PC-3 (cell line): ENCODE measurements at regions not wholly inside any gene's neighbourhood (a gene's known extent, or its start where the extent isn't known, plus 50 kb on each side); places are given as distances from the start of the nearest gene placed in this dataset.

Experiments
- ATAC-seq: fragments of 200-7000 bp; cut with Tn5 transposase; 2 replicates; pipeline ENCODE4 v1.9.1; 2020; ENCODE audit warnings: mild to moderate bottlenecking, moderate library complexity
- BruUV-seq: library from RNA; stranded (reverse); fragments of 400-500 nt; replicated peaks from 2 replicates; lab custom pipeline; 2021; lab: Mats Ljungman, UMichigan
- CTCF ChIA-PET: fragments of 300-600 bp; sonication (Branson Sonifier 250); formaldehyde crosslinking; loops from one replicate; lab custom pipeline; 2022; ENCODE audit warnings: antibody characterized with exemption; lab: Charles Lee
- POLR2A ChIA-PET: fragments of 300-600 bp; sonication (Branson Sonifier 250); formaldehyde crosslinking; loops from one replicate; lab custom pipeline; 2022; ENCODE audit warnings: antibody characterized with exemption; ENCODE audit not compliant: unreplicated experiment; lab: Charles Lee
- DNase-seq: peaks from one replicate; pipeline ENCODE4 v3.0.0-alpha.2; 2015
- H2AFZ ChIP-seq: fragments of 300-600 bp; sonication (generic); 2 replicates; pipeline ENCODE4 v1.6.0; 2016; ENCODE audit warnings: antibody characterized with exemption, low read length
- H3F3A ChIP-seq: fragments of 300-600 bp; sonication (generic); one replicate; pipeline ENCODE4 v1.6.0; 2017; ENCODE audit warnings: antibody characterized with exemption, low read length, control low read depth, mild to moderate bottlenecking; ENCODE audit not compliant: unreplicated experiment
- H3K27ac ChIP-seq: fragments of 300-600 bp; sonication (generic); 2 replicates; pipeline ENCODE4 v1.5.1; 2016; ENCODE audit warnings: mild to moderate bottlenecking, low read length
- H3K27me3 ChIP-seq: fragments of 300-600 bp; sonication (generic); 2 replicates; pipeline ENCODE4 v1.6.1; 2016; ENCODE audit warnings: low read length, mixed read lengths
- H3K36me3 ChIP-seq: fragments of 300-600 bp; sonication (generic); 2 replicates; pipeline ENCODE4 v1.6.1; 2016; ENCODE audit warnings: low read depth, mixed run types, low read length, mixed read lengths
- H3K4me1 ChIP-seq: fragments of 300-600 bp; sonication (generic); 2 replicates; pipeline ENCODE4 v1.5.1; 2016; ENCODE audit warnings: low read length; ENCODE audit not compliant: insufficient read depth
- H3K4me2 ChIP-seq: fragments of 300-600 bp; sonication (generic); 2 replicates; pipeline ENCODE4 v1.6.0; 2016; ENCODE audit warnings: low read length
- H3K4me3 ChIP-seq: fragments of 300-600 bp; sonication (generic); 2 replicates; pipeline ENCODE4 v1.5.1; 2016; ENCODE audit warnings: mild to moderate bottlenecking, low read length, mixed read lengths
- H3K79me2 ChIP-seq: fragments of 300-600 bp; sonication (generic); 2 replicates; pipeline ENCODE4 v1.6.1; 2017; ENCODE audit warnings: low read length, mixed read lengths
- H3K9ac ChIP-seq: fragments of 300-600 bp; sonication (generic); 2 replicates; pipeline ENCODE4 v1.6.0; 2016; ENCODE audit warnings: mild to moderate bottlenecking, low read length
- H3K9me2 ChIP-seq: fragments of 300-600 bp; sonication (generic); replicated peaks from 2 replicates; pipeline ENCODE4 v1.6.1; 2016; ENCODE audit warnings: mixed run types, low read length, mixed read lengths
- H3K9me3 ChIP-seq: fragments of 300-600 bp; sonication (generic); 2 replicates; pipeline ENCODE4 v1.6.1; 2016; ENCODE audit warnings: low read length, mixed read lengths
- H4K20me1 ChIP-seq: fragments of 300-600 bp; sonication (generic); 2 replicates; pipeline ENCODE4 v1.6.1; 2016; ENCODE audit warnings: low read length, mixed read lengths
- EZH2 ChIP-seq: fragments of 300-600 bp; sonication (generic); IDR thresholded peaks from one replicate; pipeline ENCODE4 v1.6.1; 2017; ENCODE audit warnings: antibody characterized with exemption, mild to moderate bottlenecking, low read length; ENCODE audit not compliant: unreplicated experiment
- EZH2phosphoT487 ChIP-seq: fragments of 300-600 bp; sonication (generic); IDR thresholded peaks from 2 replicates; pipeline ENCODE4 v1.6.1; 2018; ENCODE audit warnings: mild to moderate bottlenecking, antibody characterized with exemption, low read length, borderline replicate concordance
- intact Hi-C: fragments of 100-400 bp; cut with micrococcal nuclease; formaldehyde crosslinking; loops from 2 replicates; pipeline ENCODE4 v1.9.0; 2023
- TF ChIP-seq, protein P1 (sequence below): fragments of 300-600 bp; sonication (generic); conservative IDR thresholded peaks from 2 replicates; pipeline ENCODE4 v1.5.1; 2017; ENCODE audit warnings: antibody characterized with exemption, low read depth, mild to moderate bottlenecking, low read length

DNA sequence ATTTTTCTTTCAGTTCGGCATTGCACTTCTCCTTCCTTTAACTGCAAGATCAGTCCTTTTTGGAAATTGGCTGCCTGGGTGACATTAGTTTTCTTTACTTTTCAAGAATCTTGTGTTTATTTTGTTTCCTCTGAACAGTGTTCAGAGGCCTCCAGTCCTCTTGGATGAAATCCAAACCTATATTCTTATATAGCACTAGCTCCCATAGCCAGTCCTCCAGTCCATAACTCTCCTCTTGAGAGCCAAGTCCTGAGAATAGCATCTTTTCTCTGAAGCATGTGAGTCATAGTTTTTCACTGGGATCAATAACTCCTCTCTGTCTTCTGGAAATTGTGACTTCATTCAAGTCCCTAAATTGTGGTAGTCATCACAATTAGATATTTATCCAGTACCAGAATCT, 357.5 kb downstream of the RAPGEF2 start:
- intact Hi-C loops: no loop called here
- no peak for TF ChIP-seq EZH2phosphoT487
- TF ChIP-seq EZH2: no peak
- TF ChIP-seq, protein P1, sequence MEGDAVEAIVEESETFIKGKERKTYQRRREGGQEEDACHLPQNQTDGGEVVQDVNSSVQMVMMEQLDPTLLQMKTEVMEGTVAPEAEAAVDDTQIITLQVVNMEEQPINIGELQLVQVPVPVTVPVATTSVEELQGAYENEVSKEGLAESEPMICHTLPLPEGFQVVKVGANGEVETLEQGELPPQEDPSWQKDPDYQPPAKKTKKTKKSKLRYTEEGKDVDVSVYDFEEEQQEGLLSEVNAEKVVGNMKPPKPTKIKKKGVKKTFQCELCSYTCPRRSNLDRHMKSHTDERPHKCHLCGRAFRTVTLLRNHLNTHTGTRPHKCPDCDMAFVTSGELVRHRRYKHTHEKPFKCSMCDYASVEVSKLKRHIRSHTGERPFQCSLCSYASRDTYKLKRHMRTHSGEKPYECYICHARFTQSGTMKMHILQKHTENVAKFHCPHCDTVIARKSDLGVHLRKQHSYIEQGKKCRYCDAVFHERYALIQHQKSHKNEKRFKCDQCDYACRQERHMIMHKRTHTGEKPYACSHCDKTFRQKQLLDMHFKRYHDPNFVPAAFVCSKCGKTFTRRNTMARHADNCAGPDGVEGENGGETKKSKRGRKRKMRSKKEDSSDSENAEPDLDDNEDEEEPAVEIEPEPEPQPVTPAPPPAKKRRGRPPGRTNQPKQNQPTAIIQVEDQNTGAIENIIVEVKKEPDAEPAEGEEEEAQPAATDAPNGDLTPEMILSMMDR: no peak

DNA sequence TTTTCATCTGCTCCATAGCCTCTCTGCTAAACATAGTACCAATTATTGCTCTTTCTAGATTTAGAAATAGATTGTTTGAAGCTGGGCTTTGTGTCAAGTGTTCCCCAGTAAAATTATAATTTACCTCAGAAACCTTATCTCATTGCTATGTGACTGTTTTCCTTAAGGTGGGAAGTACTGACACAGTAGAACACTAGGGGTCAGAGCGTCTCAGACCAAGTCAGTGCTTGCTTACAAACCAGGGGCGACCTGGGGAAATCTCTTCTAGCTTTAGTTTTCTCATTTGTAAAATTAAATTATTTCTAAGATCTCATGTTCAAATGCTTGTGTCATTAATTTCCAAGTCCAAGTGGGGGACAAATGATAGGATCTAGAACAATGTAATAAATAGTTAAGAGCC, 360.4 kb downstream of the RAPGEF2 start:
- Histone ChIP-seq H3K27ac (no peak overlapping the region), H3K27me3 (no peaks in the 10 kb centered on the region), H4K20me1 (no peaks in the 10 kb centered on the region), H3K36me3 (no peaks in the 10 kb centered on the region), H3K9me2 (no peaks in the 10 kb centered on the region), H3F3A (no peaks in the 10 kb centered on the region), H3K9ac (no peak overlapping the region), H3K4me1 (no peaks in the 10 kb centered on the region), H3K9me3 (no peaks in the 10 kb centered on the region), H3K4me2 (no peak overlapping the region), H2AFZ (no peak overlapping the region), H3K79me2 (no peaks in the 10 kb centered on the region), H3K4me3 (no peak overlapping the region)
- DNase-seq: no peak
- BruUV-seq: no TSS peak
- ChIA-PET POLR2A (no interaction called here), CTCF (no interaction called here)
- intact Hi-C loops: no loop called here
- TF ChIP-seq, protein P1: no peak
- TF ChIP-seq EZH2 (no peak), EZH2phosphoT487 (no peak)
- no peak for ATAC-seq

More for the DNA sequence above, 357.5 kb downstream of the RAPGEF2 start:
- no peaks in the 10 kb centered on the region for H3K9me2 ChIP-seq
- H3K4me3 ChIP-seq: no peak overlapping the region
- no peak for ATAC-seq
- no peak overlapping the region for H3K4me2 ChIP-seq
- ChIA-PET CTCF (no interaction called here), POLR2A (no interaction called here)
- DNase-seq: no peak
- no peaks in the 10 kb centered on the region for H3K9me3 ChIP-seq
- H3K79me2 ChIP-seq: no peaks in the 10 kb centered on the region
- H3K27ac ChIP-seq: no peak overlapping the region
- BruUV-seq: no TSS peak
- no peak overlapping the region for H3K9ac ChIP-seq
- H3K36me3 ChIP-seq: no peaks in the 10 kb centered on the region
- H3F3A ChIP-seq: no peaks in the 10 kb centered on the region
- H3K27me3 ChIP-seq: no peaks in the 10 kb centered on the region
- peaks cover 3% of the 10 kb centered on the region; the same call in 1 of the 2 replicates for H3K4me1 ChIP-seq
- no peak overlapping the region for H2AFZ ChIP-seq
- no peaks in the 10 kb centered on the region for H4K20me1 ChIP-seq

GRCh38 chr4:159464302-159464701, 361.4 kb downstream of the RAPGEF2 start:
- DNase-seq: no peak
- Histone ChIP-seq H3K36me3 (no peaks in the 10 kb centered on the region), H3K27me3 (no peaks in the 10 kb centered on the region), H3K79me2 (no peaks in the 10 kb centered on the region), H3F3A (no peaks in the 10 kb centered on the region), H2AFZ (no peak overlapping the region), H3K27ac (no peak overlapping the region), H3K9ac (no peak overlapping the region), H3K4me2 (no peak overlapping the region), H3K4me3 (no peak overlapping the region), H3K9me3 (no peaks in the 10 kb centered on the region), H4K20me1 (no peaks in the 10 kb centered on the region), H3K4me1 (no peaks in the 10 kb centered on the region), H3K9me2 (no peaks in the 10 kb centered on the region)
- TF ChIP-seq EZH2: no peak
- TF ChIP-seq EZH2phosphoT487: no peak
- TF ChIP-seq, protein P1: no peak
- ChIA-PET POLR2A (no interaction called here), CTCF (interaction anchor here (0.7 kb wide), 1 partner anchor 9 kb away, joined by 3 read pairs; no protein-coding TSS in a partner anchor)
- intact Hi-C loops: no loop called here
- no peak for ATAC-seq
- BruUV-seq: no TSS peak
